ENCODE measurements at regions not wholly inside any gene's neighbourhood (a gene's known extent, or its start where the extent isn't known, plus 50 kb on each side); places are given as distances from the start of the nearest gene placed in this dataset.

DNA sequence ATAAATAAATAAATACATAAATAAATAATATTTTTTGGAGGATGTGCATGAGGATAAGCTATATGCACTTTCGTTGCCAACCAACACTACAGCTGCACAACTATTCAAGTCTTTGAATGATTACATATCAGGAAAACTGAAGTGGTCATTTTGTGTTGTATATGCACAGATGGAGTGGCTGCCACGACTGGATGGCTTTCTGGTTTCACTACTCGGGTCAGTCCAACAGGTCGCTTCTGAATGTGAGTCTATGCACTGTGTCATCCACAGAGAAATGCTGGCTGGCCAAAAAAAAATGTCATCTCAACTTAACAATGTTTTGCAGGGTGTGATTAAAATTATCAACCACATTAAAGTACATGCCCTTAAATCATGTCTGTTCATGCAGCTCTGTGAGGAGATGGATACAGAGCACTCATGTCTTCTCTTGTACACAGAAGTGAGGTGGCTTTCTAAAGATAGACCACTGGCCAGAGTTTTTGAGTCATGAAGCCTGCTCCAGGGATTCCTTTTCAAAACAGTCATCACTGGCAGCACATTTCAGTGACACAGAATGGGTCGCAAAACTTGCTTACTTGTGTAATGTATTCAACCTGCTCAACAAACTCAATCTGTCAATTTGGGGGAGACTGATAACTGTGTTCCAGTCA is 589.8 kb upstream of the CYLC2 start:
- no peak for TF ChIP-seq POLR2AphosphoS5 (IDR thresholded peaks at IDR 0.05)
- TF ChIP-seq, protein P1, sequence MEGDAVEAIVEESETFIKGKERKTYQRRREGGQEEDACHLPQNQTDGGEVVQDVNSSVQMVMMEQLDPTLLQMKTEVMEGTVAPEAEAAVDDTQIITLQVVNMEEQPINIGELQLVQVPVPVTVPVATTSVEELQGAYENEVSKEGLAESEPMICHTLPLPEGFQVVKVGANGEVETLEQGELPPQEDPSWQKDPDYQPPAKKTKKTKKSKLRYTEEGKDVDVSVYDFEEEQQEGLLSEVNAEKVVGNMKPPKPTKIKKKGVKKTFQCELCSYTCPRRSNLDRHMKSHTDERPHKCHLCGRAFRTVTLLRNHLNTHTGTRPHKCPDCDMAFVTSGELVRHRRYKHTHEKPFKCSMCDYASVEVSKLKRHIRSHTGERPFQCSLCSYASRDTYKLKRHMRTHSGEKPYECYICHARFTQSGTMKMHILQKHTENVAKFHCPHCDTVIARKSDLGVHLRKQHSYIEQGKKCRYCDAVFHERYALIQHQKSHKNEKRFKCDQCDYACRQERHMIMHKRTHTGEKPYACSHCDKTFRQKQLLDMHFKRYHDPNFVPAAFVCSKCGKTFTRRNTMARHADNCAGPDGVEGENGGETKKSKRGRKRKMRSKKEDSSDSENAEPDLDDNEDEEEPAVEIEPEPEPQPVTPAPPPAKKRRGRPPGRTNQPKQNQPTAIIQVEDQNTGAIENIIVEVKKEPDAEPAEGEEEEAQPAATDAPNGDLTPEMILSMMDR (IDR thresholded peaks at IDR 0.05): no peak
- TF ChIP-seq POLR2A (IDR thresholded peaks at IDR 0.05): no peak

All from prostate gland (tissue), 2 donors.